ENCODE measurements at regions not wholly inside any gene's neighbourhood (a gene's known extent, or its start where the extent isn't known, plus 50 kb on each side); places are given as distances from the start of the nearest gene placed in this dataset.

DNA sequence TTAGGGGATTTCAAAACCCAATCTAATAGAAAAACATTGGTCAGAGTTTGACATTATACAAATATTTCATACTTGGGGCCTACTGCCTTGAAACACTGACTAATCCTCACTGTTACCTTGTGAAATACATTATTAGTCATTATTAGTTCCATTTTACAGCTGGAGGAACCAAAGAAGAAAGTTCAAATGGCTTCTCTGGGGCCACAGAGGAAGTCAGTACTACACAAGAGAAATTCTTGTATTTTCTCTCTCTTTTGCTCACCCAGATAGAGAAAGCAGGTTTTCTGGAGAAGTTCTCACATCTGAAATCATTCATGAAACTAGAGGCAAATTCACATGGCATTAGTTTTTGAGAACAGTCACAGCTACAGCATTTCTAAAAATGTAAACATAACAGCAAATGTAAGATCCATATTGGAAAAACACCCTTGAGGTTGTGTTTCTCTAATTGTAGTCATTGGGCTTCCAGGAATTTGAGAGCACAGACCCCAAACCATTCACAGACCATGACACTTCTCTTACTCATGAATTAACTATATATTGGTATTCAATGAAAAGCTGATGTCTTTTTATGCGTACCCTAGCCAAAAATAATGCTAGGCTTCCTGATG is 83.0 kb downstream of the LLPH start:
- Histone ChIP-seq H3K9ac (ENCODE audit: extremely low read depth, insufficient read length, low read length) (no peak overlapping the region), H3K4ac (ENCODE audit: low read depth, low read length) (no peak overlapping the region), H4K5ac (ENCODE audit: insufficient read length, low read depth, low read length) (no peak overlapping the region), H3K23ac (ENCODE audit: insufficient read length, low read depth, low read length) (no peak overlapping the region), H2BK20ac (ENCODE audit: low read depth, low read length, poor library complexity, severe bottlenecking) (no peak overlapping the region), H3K27ac (ENCODE audit: insufficient read length, low read depth, low read length) (no peak overlapping the region), H2BK15ac (ENCODE audit: low read depth, low read length) (no peak overlapping the region), H3T11ph (ENCODE audit: low read length) (no peak overlapping the region), H3K14ac (ENCODE audit: insufficient read depth, low read length) (no peak overlapping the region), H2BK12ac (ENCODE audit: insufficient read length, low read depth, low read length) (no peak overlapping the region), H3K9me3 (ENCODE audit: control insufficient read depth, low read depth, low read length) (no peaks in the 10 kb centered on the region), H3K27me3 (ENCODE audit: insufficient read depth, low read length) (no peaks in the 10 kb centered on the region), H3K4me1 (ENCODE audit: insufficient read depth, low read length) (no peaks in the 10 kb centered on the region), H2BK120ac (ENCODE audit: low read depth, low read length, poor library complexity, severe bottlenecking) (no peak overlapping the region), H3K23me2 (ENCODE audit: insufficient read length, low read depth, low read length, poor library complexity, severe bottlenecking) (no peaks in the 10 kb centered on the region), H4K91ac (ENCODE audit: insufficient read length, low read depth, low read length) (no peak overlapping the region), H3K56ac (ENCODE audit: insufficient read length, low read depth, low read length) (no peak overlapping the region), H4K20me1 (ENCODE audit: control insufficient read depth, insufficient read depth, insufficient read length) (no peaks in the 10 kb centered on the region), H3K79me1 (ENCODE audit: insufficient read depth, low read depth, low read length, poor library complexity, severe bottlenecking) (no peaks in the 10 kb centered on the region), H3K79me2 (ENCODE audit: insufficient read depth, low read length) (no peaks in the 10 kb centered on the region), H2BK5ac (ENCODE audit: insufficient read length, low read length) (no peak overlapping the region), H3K4me2 (ENCODE audit: insufficient read depth, insufficient read length, low read length) (no peak overlapping the region), H2AK5ac (ENCODE audit: insufficient read length, low read length) (no peak overlapping the region), H3K18ac (ENCODE audit: insufficient read length, low read depth, low read length) (no peak overlapping the region), H4K8ac (replicated peaks; ENCODE audit: insufficient read length, low read depth, low read length) (no peak overlapping the region), H2AFZ (ENCODE audit: low read length) (no peak overlapping the region)
- WGBS (ENCODE audit: extremely low coverage, insufficient read length, low lambda C conversion rate), result no CpG with 5 or more reads among the region's 1 CpG
- Mint-ChIP-seq H3K4me3 (no peak overlapping the region), H3K9me3 (no peaks in the 10 kb centered on the region), H3K4me1 (peaks cover 5 to 6% of the 10 kb centered on the region in 2 experiments), H3K27me3 (ENCODE audit: low read depth) (no peaks in the 10 kb centered on the region), H3K36me3 (ENCODE audit: insufficient read depth in 1 of 3, low read depth in 3 of 3) (no peaks in the 10 kb centered on the region), H3K27ac (no peak overlapping the region)
- no peak for DNase-seq
- TF ChIP-seq, protein P1, sequence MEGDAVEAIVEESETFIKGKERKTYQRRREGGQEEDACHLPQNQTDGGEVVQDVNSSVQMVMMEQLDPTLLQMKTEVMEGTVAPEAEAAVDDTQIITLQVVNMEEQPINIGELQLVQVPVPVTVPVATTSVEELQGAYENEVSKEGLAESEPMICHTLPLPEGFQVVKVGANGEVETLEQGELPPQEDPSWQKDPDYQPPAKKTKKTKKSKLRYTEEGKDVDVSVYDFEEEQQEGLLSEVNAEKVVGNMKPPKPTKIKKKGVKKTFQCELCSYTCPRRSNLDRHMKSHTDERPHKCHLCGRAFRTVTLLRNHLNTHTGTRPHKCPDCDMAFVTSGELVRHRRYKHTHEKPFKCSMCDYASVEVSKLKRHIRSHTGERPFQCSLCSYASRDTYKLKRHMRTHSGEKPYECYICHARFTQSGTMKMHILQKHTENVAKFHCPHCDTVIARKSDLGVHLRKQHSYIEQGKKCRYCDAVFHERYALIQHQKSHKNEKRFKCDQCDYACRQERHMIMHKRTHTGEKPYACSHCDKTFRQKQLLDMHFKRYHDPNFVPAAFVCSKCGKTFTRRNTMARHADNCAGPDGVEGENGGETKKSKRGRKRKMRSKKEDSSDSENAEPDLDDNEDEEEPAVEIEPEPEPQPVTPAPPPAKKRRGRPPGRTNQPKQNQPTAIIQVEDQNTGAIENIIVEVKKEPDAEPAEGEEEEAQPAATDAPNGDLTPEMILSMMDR (conservative IDR thresholded peaks at IDR 0.05), result no peak

Data from H9 (cell line).